ENCODE measurements at regions not wholly inside any gene's neighbourhood (a gene's known extent, or its start where the extent isn't known, plus 50 kb on each side); places are given as distances from the start of the nearest gene placed in this dataset.

GRCh38 chr15:27645672-27646071 lies 453.4 kb downstream of the OCA2 start:
- no peak for TF ChIP-seq SP1 (IDR thresholded peaks at IDR 0.05)
- no peak for TF ChIP-seq SUZ12 (IDR thresholded peaks at IDR 0.05)
- no peak for TF ChIP-seq ZNF384 (IDR thresholded peaks at IDR 0.05)
- no peak for TF ChIP-seq TARDBP (IDR thresholded peaks at IDR 0.05)
- no peak for TF ChIP-seq FOXM1 (IDR thresholded peaks at IDR 0.05; ENCODE audit: borderline replicate concordance)
- no peak for TF ChIP-seq FOXA1 (IDR thresholded peaks at IDR 0.05)
- no peak for TF ChIP-seq L3MBTL2 (conservative IDR thresholded peaks at IDR 0.05)
- no peak for TF ChIP-seq FOXK2 (IDR thresholded peaks at IDR 0.05)
- no peak for TF ChIP-seq NFRKB (IDR thresholded peaks at IDR 0.05)
- no peak for TF ChIP-seq HDGF (IDR thresholded peaks at IDR 0.05; ENCODE audit: borderline replicate concordance)

All from HEK293T (cell line).